HG03103 (cell line): ENCODE measurements at regions not wholly inside any gene's neighbourhood (a gene's known extent, or its start where the extent isn't known, plus 50 kb on each side); places are given as distances from the start of the nearest gene placed in this dataset.

Source experiments
- ATAC-seq: cut with Tn5 transposase; IDR thresholded peaks from one replicate; pipeline ENCODE4 v1.9.1; 2021; ENCODE audit warnings: low read depth; ENCODE audit not compliant: unreplicated experiment

- ATAC-seq: no peak
Measured at GRCh38 chr4:175871774-175872405, 59.8 kb upstream of the GPM6A start.

- ATAC-seq: no peak
Measured at GRCh38 chr4:175873707-175874106, 61.6 kb upstream of the GPM6A start.

- ATAC-seq: no peak
Measured at GRCh38 chr4:175874306-175874705, 62.2 kb upstream of the GPM6A start.

GRCh38 chr4:175875993-175876771, 64.1 kb upstream of the GPM6A start:
- ATAC-seq: no peak

- no peak for ATAC-seq
Measured at GRCh38 chr4:175882891-175883290, 70.8 kb upstream of the GPM6A start.

- no peak for ATAC-seq
Measured at GRCh38 chr4:175884048-175884447, 72.0 kb upstream of the GPM6A start.

GRCh38 chr4:175891231-175891630, 79.2 kb upstream of the GPM6A start:
- ATAC-seq: no peak

- ATAC-seq: no peak
Measured at GRCh38 chr4:175891851-175892250, 79.8 kb upstream of the GPM6A start.

- no peak for ATAC-seq
Measured at GRCh38 chr4:175905925-175906324, 93.9 kb upstream of the GPM6A start.

- ATAC-seq: no peak
Measured at GRCh38 chr4:175906384-175906783, 94.3 kb upstream of the GPM6A start.

GRCh38 chr4:175910700-175911099, 98.6 kb upstream of the GPM6A start:
- ATAC-seq: no peak

GRCh38 chr4:175916626-175917351, 104.7 kb upstream of the GPM6A start:
- no peak for ATAC-seq

- no peak for ATAC-seq
Measured at GRCh38 chr4:175927121-175927520, 115.1 kb upstream of the GPM6A start.

GRCh38 chr4:175929441-175929840, 117.4 kb upstream of the GPM6A start:
- no peak for ATAC-seq

- no peak for ATAC-seq
Measured at GRCh38 chr4:175929932-175930331, 117.9 kb upstream of the GPM6A start.

- ATAC-seq: no peak
Measured at GRCh38 chr4:175930471-175930870, 118.4 kb upstream of the GPM6A start.

GRCh38 chr4:175932116-175932515, 120.1 kb upstream of the GPM6A start:
- no peak for ATAC-seq

GRCh38 chr4:175934506-175934905, 122.4 kb upstream of the GPM6A start:
- ATAC-seq: no peak

GRCh38 chr4:175935016-175935661, 123.1 kb upstream of the GPM6A start:
- no peak for ATAC-seq

GRCh38 chr4:175944126-175944910, 121.3 kb upstream of the WDR17 start:
- no peak for ATAC-seq
